HG03439 (cell line): ENCODE measurements at regions not wholly inside any gene's neighbourhood (a gene's known extent, or its start where the extent isn't known, plus 50 kb on each side); places are given as distances from the start of the nearest gene placed in this dataset.
"Not testable (repeated sequence)": the region's sequence is repeated elsewhere in the genome, so short reads cannot be mapped to it uniquely, and the experiment has no call there.

ENCODE experiments used
- ATAC-seq: cut with Tn5 transposase; IDR thresholded peaks from one replicate; pipeline ENCODE4 v1.9.1; 2021; ENCODE audit warnings: mild to moderate bottlenecking, moderate library complexity; ENCODE audit not compliant: unreplicated experiment

DNA sequence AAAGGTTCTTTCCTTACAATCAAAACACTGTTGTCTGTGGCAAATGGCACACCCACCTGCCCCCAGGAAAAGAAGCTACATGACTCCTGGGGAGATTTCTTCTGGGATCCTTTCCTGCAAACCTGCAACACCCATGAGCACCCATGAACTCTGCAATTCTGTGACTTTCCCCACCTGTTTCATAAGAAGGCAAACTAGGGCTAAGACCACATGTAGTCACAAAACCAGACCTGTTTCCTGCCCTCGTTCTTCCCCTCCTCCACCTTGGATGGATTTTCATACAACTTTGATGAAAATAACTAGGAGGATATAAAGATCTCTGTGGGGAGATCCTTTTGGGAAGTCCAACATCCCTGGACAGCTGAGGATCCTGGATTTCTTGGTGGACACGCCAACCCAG, 1084.7 kb downstream of the BCL11B start:
- ATAC-seq, result no peak

DNA sequence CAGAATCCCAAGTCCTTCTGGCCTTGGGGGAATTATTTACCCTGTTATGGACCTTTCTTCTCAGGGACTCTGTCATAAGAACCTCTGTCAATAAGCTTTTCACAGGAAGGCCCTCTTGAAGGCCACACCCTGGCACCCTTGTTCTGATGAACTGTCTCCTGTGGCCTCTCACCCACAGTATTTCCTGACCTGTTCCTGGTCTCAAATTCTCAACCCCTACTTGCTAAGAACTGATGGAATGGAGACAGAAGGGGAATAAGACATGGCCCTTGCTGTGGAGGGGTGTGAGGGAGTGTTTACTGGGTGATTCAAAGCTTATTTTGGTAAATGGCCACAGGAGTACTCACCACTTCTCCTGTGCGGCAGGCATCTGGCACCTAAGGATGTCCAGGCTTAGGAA, 1082.9 kb downstream of the BCL11B start:
- no peak for ATAC-seq

DNA sequence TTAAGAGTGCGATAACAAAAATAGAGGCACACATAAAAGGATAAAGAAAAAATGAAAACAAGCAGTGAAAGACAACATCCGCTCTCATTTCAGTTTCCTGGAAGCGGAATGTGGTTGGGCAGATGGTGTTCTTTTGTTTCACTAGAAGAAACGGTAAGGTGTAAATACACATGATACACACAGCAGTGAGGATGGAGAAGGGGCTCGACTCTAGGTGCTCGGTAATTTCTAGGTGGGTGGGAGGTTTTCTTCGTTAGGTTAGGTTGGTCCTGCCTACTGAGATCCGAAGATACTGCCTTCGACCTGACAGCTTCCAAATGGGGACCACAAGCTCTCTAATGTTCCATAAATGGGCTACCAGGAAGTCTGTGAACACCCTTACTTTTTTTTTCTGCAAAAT, 1082.5 kb downstream of the BCL11B start:
- no peak for ATAC-seq

DNA sequence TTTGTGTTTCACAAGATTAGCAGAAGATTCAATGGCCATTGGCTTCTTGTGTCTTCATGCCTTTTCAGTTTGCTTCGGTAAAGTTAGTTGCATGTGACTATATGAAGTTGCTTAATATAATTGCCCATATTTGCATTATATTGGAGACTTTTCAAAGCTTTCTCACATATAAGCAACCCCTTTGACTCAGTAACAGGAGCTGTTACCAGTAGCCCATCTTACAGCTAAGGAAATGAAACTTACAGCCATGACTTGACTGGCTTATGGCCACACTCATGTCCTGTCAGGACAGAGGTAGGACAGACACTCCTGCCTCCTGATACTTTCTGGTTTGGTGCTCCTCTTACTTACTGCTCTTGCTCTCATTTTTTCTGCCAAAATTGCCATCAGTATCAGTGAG, 1082.1 kb downstream of the BCL11B start:
- ATAC-seq, result no peak

DNA sequence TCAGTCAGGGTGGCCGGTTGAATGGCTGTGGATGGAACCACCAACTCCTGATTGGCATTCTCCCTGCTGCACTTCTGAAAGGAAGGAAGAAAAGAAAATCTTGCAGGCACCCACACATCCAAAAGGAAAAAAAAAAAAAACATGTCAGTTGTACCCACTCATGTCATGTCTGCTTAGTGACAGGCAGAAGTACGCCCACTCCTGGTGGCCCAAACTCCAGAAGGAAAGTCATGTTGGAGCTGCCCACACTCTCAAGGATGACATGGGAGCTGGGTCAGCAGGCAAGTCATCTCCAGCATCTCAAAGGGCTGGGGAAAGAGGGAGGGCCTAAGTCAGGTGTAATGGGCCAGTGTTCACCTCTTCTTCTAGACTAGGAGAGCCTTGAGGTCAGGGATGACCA, 1079.1 kb downstream of the BCL11B start:
- ATAC-seq, result no peak

DNA sequence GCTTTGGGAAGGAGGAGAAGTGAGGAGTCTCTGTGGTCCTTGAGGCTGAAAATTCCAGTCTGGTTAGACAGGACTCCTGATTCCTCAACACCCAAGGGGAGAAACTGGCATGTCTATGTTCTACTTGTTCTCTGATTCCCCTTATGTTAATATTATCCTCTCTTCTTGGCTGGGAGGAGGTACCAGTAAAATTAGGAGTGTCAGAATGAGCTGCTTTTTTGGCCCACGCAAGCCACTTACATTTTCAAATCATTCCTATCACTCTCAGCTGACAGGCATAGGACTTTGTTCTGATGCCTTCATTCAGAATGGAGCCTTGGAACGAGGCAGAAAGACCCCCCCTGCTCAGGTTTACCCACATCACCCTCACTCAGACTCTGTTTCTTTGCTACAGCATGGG, 1077.2 kb downstream of the BCL11B start:
- no peak for ATAC-seq

DNA sequence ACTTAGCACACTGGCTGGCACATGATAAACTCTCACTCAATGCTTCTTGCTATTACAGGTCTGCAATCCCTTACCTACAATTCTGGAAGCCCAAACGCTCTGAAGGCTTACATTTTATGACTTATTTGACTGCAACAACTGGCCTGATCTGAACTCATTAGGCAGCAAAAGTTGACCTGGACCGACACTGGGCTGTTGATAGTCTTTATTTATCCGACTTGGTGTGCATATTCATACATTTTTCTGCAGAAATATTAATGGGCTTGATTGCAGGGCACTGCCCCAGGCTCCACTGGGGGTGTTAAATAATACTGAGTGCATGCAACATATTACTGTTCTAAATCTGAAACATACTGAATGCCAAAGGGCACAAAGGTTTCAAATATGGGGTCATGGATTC, 1076.7 kb downstream of the BCL11B start:
- ATAC-seq, result no peak

DNA sequence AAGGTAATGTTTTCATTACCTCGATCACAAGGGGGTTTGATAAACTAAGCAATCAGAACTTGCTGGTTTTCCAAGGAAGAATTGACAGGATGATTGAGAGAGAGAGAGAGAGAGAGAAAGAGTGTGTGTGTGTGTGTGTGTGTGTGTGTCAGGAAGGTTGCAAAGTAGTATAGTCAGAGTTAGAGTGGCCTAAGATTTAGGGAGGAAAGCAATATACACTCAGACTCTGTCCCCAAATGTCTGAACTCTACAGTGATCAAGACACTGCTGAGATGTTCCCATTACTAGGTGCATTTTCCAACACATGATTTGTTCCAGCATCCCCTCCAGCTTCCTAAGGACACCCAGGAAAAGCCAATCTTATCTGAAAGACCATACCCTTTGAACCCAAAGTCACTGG, 1074.1 kb downstream of the BCL11B start:
- ATAC-seq, result no peak

DNA sequence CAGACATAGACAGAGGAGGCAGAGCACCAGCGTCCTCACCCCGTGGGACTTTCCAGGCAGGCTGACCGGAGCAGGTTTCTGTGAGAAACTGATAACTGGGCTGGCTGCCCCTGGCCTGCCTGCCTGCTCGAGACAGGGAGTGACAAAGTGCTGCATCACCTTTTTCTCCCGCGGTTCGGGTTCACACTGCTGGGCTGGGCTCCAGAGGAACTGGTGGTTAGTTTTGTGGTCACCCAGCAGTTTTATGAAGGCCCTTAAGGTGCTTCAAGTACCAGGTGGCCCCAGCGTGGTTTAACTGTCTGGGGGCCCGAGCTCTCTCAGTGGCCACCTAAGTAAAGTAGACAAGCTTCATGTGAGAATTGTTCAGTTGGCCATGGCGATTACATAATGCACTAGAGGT, 1073.6 kb downstream of the BCL11B start:
- ATAC-seq, result no peak

DNA sequence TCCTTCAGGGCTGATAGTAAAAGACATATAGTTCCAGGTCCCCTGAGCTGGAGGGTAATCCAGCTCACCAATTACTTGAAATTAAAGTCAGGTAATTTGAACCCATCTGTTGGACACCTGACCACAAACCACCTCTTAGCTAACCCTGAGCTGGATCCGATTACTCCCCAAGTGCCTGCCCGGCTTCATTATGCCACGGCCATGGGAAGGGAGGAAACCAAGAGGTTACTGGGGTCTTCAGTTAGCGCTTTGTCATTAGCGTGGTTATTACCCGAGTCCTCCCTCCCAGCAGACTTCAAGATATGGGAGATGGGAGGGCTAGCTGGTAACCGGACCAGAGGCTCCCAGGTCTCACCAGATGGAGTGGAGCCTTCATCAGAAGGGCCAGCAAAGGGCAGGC, 1071.4 kb downstream of the BCL11B start:
- no peak for ATAC-seq

DNA sequence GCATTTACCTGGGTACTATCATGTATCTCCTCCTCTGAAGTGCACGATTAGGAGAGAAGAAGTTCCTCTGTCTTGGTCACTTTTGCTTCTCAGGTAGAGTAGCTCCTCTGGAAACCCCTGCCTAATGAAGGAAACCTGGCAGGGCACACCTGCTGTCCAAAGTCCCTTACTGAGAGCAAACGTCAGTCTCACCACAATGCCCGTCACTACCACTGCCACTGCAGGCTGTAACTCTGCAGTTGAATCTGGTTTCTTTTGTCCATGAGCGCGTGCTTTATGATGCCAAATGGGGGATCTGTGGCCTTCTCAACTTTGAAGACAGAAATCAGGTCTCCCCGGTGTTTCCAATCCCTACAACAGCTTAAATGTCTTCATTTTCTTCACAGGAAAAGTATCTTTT, 1068.6 kb downstream of the BCL11B start:
- ATAC-seq, result no peak

DNA sequence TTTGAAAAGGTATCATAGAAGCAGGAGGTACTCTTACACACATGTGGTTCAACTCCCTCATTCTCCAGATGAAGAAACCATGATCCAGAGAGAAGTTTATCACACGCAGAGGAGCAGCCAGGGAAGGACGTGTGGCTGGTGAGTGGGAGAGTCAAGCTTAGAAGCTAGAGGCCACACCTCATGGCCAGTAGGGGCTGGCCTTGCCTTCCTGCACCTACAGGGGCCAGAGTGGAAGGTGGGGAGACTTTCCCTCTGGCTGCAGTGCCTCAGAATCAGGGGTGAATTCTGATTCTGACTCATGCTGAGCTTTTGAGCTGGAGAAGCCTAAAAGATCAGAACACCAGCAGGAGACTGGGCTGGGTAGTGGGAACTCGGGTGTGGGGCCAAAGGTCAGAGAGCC, 1067.9 kb downstream of the BCL11B start:
- no peak for ATAC-seq

DNA sequence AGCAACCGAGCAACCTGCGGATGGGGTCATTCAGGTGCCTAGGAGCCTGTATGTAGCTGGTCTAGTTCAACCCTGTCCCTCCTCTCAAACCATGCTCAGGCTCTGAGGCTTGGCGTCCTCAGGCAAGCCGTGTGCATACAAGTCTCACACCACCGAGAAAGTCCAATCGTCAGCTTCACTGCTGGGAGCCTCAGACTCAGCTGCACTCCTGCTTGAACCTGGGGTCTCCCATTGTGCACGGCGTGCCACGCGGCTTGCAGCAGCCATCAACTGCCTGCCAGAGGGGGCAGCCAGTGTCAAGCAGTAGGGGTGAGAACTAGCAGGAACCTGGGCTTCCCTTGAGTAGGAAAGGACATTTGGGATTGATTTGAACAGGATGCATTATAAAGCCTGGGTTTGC, 1064.6 kb downstream of the BCL11B start:
- no peak for ATAC-seq

DNA sequence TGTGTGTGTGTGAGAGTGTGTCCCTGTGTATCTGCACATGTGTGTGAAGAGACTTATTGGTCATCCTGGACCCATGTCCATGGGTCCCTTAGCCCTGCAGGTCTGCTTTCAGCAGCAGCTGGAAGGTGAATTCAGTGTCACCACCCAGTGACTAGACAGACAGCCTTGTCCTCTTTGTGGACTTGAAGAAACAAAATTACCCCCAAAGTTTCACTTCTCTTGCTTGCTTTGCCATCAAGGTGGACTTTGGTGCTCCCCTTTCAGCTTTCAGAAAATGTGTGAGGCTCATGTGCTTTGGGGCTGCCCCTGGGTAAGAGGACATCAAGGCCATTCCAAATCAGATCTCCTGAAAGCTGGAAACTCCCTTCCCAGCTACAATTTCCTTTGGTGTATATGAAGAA, 1063.8 kb downstream of the BCL11B start:
- no peak for ATAC-seq

DNA sequence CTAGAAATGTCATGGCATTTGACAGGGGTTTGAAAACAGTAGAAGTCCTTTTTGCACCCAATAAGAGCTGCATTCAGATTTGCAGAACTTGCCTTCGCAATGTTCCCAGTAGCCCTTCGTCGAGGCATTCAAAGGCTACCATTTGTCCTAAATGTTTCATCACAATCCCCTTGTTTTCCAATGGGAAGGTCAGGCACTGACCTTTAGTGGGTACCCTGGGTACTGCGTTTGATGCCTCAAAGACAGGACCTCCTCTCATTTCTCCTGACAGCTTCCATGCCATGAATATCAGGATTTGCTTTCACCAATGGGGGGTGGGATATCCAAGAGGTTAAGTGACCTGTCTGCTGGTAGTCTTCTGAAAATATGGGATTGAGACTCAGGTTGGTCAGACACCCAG, 1063.1 kb downstream of the BCL11B start:
- ATAC-seq, result no peak

DNA sequence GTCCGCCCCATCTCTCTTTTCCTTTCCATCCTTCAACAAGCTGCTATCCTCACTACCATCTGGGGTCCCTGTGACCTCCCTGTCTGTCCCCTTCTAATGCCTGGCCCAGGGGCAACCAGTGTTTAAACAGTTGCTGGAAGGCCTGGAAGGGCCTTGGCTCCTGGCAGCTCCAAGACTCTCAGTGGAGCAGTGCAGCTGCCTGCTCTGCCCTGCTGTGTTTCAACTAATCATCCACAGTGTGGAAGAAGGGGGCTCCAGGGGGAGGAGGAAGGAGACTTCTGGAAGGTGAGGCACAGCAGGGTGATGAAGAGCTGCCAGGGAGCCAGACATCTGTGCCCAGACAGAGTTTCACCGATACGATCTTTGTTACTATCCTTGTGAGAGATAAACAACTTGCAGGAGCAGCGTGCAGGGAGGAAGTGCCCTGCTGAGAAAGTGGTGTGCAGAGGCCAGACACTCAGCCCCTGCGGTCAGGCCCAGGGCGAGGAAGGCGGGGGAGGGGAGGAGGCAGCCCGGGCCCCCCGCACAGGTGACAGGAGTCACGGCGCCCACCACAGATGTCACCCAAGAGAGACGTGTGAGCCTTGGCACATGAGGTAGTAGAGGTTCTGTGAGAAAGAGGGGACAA, 1061.8 kb downstream of the BCL11B start:
- no peak for ATAC-seq

DNA sequence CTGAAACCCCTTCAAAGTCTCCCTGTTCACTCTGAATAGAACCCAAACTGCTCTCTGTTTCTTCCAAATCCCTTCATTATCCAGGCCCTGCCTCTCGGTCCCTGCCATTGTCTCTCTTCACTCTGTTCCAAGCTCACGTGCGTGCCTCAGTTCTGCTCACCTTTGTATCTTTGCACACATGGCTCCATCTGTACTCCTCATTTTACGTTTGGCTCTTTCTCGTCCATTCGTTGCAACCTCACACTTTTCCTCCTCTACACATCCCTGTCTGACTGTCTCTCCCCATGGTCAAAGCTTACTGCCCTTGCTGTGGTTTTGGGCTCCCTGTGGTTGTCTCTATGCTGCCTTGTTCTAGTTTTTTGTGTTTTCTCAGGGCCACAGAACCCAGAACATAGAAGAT, 1054.5 kb downstream of the BCL11B start:
- no peak for ATAC-seq

DNA sequence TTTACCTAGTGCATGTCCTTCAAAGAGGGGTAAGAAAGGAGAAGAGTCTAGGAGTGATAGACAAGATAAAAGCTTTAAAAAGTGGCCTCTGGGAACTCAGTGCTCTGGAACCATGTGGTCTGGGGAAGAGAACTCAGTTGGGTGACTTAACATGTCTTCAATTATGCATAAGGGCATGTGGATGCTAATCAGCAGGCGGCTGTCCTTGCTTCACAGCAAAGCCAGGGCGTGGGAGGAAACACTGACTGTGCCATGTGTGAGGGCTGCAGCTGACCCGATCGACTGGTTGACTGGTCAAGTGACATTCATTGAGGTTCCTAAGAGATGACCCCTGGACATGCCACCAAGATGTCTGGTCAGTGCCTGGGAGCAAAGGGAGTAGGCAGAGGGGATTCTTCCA, 1053.8 kb downstream of the BCL11B start:
- no peak for ATAC-seq

DNA sequence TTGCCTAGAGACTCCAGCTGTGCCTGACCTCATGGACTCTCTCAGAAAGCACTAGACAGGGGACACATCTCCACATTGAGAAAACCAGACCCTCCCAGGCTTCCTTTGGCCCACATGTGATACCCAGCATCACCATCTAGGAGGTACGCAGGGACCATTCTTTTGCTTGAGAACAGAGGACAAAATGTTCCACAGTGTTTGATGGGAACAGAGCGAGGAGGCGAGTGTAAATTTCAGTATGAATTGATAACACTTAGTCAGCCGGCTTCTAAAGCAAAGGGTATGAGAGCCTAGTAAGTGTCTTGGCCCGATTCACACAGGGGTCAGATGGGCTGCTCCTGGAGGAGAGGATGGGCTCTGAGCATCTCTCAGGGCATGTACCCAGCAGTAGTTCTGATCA, 1052.4 kb downstream of the BCL11B start:
- no peak for ATAC-seq

DNA sequence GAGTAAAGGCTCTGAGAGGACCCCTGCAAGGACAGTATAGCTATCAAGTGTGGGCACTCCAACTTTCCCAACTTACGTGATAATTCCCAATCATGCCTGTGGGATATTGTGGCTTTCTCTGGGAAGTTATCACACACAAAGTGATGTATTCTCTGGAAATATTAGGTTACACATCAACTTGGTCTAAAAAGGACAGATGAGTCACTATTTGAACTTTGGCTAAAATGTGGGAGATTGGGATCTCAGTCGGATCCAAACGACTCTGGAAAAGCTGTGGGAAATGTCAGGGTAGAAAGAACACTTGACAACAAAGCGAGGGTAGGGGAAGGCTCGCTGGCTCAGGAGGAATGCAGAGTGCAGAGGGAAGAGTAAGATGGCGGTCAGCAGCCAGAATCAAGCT, 1048.9 kb downstream of the BCL11B start:
- ATAC-seq, result no peak

DNA sequence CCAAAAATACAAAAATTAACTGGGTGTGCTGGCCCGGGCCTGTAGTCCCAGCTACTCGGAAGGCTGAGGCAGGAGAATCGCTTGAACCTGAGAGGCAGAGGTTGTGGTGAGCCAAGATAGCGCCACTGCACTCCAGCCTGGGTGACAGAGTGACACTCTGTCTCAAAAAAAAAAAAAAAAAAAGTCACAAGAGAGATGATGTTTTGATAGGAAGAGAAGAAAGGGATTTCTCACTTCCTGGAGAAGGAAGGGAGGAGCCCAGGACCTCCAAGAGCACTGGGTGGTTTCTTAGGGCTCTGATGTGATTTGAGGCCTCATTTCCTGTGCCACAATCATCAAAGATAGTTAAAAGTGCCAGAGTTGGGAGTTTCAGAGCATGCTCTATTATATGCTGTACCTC, 1048.3 kb downstream of the BCL11B start:
- ATAC-seq, result not testable (repeated sequence)

DNA sequence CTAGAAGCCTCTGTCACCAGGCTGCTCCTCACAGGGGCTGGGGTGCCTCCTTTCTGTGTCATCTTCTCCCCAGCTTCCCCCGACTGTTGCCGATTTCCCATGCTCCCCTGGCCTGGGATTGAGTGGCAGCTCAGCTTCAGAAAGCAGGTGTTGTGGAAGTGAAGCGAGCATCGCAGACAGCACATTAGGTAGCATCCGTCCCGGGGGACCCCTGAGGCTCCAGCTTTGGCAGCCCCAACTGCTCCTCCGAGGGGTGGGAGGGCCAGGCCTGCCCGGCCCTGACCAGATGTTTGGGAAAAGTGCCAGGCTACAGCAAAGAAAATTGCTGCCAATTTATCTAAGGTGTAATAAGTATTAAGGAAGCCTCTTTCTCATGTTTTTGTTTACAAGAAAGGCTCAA, 1045.6 kb downstream of the BCL11B start:
- no peak for ATAC-seq

DNA sequence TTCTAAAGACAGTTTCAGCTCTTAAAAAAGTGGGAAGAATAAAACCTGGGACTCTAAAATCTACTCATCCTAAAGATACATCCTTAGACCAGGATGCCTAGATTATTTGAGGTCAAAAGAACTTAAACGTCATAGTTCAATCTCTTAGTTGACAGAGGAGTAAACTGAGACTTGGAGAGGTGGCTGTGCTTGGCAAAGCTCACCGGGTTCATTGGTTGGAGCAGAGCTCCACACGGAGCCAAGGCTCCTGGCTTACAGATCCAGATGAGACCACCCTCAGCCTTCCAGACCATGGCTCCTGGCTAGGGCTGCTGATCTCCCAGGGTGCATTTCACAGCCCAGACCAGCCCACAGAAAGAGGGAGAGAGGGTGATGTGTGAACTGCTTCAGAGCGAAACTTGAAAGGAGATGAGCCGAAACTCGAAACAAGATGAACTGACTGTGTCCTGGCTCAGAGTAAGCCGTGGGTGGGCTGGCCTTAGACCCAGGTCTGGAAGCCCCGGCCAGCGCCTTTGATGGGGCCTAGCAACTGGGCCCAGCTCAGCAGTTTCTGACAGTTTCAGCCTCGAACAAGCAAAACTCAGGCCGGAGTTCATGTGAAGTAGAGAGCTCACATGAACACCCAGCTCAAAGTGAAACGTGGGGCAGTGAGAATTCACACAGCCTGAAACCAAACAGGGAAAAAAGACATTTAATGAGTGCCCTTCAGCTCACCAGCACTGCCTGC, 1044.8 kb downstream of the BCL11B start:
- ATAC-seq, result peak; percentile 73
